MCF 10A (cell line): ENCODE measurements at regions not wholly inside any gene's neighbourhood (a gene's known extent, or its start where the extent isn't known, plus 50 kb on each side); places are given as distances from the start of the nearest gene placed in this dataset.

Source experiments
- BruUV-seq: library from RNA; stranded (reverse); fragments of 400-500 nt; replicated peaks from 2 replicates; lab custom pipeline; 2021; lab: Mats Ljungman, UMichigan
- CTCF ChIA-PET: fragments of 300-600 bp; sonication (Branson Sonifier 250); formaldehyde crosslinking; extraction: SDS; loops from one replicate; lab custom pipeline; 2021; ENCODE audit warnings: antibody characterized with exemption, inconsistent platforms; lab: Yijun Ruan, JAX
- POLR2A ChIA-PET: fragments of 300-600, 350-650 bp; sonication (Branson Sonifier 250); formaldehyde crosslinking; extraction: SDS; loops from one replicate; lab custom pipeline; 2020; ENCODE audit warnings: antibody characterized with exemption, inconsistent platforms; lab: Yijun Ruan, JAX
- DNase-seq: peaks from one replicate; pipeline ENCODE4 v3.0.0-alpha.2; 2018; ENCODE audit not compliant: unreplicated experiment
- H3K27ac Mint-ChIP-seq: one replicate; pipeline ENCODE4 v1.8.0; 2022; ENCODE audit warnings: mild to moderate bottlenecking, low read depth, mixed read lengths; ENCODE audit not compliant: unreplicated experiment
- H3K27me3 Mint-ChIP-seq: one replicate; pipeline ENCODE4 v1.8.0; 2022; ENCODE audit warnings: mixed read lengths; ENCODE audit not compliant: insufficient read depth, unreplicated experiment
- H3K36me3 Mint-ChIP-seq: one replicate; pipeline ENCODE4 v1.8.0; 2022; ENCODE audit warnings: mild to moderate bottlenecking, moderate library complexity, mixed read lengths; ENCODE audit not compliant: insufficient read depth, unreplicated experiment
- H3K4me1 Mint-ChIP-seq: one replicate; pipeline ENCODE4 v1.8.0; 2022; ENCODE audit warnings: mixed read lengths; ENCODE audit not compliant: insufficient read depth, unreplicated experiment
- H3K4me3 Mint-ChIP-seq: one replicate; pipeline ENCODE4 v1.8.0; 2022; ENCODE audit warnings: mild to moderate bottlenecking, moderate library complexity, mixed read lengths; ENCODE audit not compliant: unreplicated experiment
- H3K9me3 Mint-ChIP-seq: one replicate; pipeline ENCODE4 v1.8.0; 2022; ENCODE audit warnings: mixed read lengths; ENCODE audit not compliant: unreplicated experiment
- intact Hi-C: fragments of 100-400 bp; cut with micrococcal nuclease; formaldehyde crosslinking; loops from 2 replicates; pipeline ENCODE4 v1.14.1; 2022
- TF ChIP-seq, protein P1 (sequence below): fragments of 200-600 bp; IDR thresholded peaks from one replicate; pipeline ENCODE4 v1.8.0; 2022; ENCODE audit warnings: antibody characterized with exemption, mild to moderate bottlenecking; ENCODE audit not compliant: unreplicated experiment

DNA sequence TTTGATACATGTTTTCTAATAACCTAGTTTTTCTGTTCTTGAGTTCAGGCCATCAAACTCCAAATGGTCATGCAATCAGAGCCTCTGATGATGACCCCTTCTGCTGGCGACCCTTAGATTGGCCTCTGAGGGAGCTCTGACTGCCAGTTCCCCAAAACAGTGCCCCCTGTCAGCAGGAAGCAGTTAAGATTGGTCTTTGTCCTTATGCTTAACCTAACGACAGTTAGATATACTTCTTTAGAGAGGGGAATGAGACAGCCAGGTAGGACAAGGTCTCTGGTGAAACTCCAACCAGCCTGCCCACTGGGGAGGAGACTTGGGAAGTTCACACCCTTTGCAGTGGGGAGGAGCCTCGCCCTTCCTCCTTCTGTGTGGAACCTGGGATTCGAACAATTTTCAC is 390.4 kb upstream of the KIF2A start:
- TF ChIP-seq, protein P1, sequence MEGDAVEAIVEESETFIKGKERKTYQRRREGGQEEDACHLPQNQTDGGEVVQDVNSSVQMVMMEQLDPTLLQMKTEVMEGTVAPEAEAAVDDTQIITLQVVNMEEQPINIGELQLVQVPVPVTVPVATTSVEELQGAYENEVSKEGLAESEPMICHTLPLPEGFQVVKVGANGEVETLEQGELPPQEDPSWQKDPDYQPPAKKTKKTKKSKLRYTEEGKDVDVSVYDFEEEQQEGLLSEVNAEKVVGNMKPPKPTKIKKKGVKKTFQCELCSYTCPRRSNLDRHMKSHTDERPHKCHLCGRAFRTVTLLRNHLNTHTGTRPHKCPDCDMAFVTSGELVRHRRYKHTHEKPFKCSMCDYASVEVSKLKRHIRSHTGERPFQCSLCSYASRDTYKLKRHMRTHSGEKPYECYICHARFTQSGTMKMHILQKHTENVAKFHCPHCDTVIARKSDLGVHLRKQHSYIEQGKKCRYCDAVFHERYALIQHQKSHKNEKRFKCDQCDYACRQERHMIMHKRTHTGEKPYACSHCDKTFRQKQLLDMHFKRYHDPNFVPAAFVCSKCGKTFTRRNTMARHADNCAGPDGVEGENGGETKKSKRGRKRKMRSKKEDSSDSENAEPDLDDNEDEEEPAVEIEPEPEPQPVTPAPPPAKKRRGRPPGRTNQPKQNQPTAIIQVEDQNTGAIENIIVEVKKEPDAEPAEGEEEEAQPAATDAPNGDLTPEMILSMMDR, result no peak
- H3K27me3 Mint-ChIP-seq, result no peaks in the 10 kb centered on the region
- no peak overlapping the region for H3K4me3 Mint-ChIP-seq
- H3K9me3 Mint-ChIP-seq, result no peaks in the 10 kb centered on the region
- intact Hi-C loops, result no loop called here
- peaks cover 27% of the 10 kb centered on the region for H3K4me1 Mint-ChIP-seq
- CTCF ChIA-PET, result no interaction called here
- POLR2A ChIA-PET, result no interaction called here
- no peak overlapping the region for H3K27ac Mint-ChIP-seq
- BruUV-seq, result no TSS peak
- peaks cover 6% of the 10 kb centered on the region for H3K36me3 Mint-ChIP-seq
- DNase-seq, result no peak

DNA sequence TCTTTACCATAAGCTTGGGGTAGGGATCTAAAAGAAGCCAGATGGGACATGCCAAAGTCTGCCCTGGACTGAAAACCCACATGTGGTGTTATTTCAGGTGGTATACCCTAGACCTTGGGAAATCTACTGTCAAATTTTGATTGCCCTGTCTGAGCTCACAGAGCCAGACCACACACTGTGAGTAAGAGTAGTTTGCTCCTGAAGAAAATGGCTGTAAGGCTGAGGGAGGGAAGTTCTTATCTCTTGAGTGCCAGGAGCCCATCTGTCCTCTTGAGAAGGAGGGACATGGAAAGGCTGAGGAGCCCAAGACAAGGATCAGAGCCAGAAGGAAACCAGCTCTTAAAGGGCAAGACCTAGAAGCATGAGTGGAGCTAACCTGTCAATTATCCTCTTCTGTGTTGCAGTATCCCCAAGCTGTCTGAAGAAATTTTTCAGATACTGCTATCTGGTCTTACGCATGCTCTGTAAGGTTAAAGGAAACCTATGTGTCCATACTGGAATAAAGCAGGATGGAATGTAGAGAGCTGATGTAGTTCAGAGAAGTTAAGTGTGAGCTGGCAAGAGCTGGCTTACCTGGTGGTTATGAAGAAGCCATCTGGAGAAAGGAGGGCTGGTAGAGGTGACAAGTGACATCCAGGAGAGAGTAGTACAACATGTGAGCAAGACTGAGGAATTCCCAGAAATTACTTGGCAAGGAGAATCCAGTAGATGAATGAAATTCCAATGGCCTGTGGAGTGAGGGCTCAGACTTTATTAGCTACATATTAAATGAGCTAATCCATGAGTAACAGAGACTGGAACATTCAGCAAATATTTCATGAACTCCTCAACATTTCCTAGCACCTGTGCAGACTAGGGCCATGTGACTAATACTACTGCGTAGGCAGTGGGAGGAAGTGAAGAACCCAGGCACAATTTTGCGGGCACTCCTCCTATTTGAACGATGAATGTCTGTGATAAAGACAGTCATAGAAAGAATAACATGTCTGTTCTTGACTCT is 389.1 kb upstream of the KIF2A start:
- peak; percentile 81 for DNase-seq
- TF ChIP-seq, protein P1, result no peak
- Mint-ChIP-seq H3K27ac (peak overlapping the region; percentile 43), H3K27me3 (no peaks in the 10 kb centered on the region), H3K4me3 (peak overlapping the region; percentile 0), H3K36me3 (no peaks in the 10 kb centered on the region), H3K9me3 (no peaks in the 10 kb centered on the region), H3K4me1 (peaks cover 27% of the 10 kb centered on the region)
- intact Hi-C loops, result no loop called here
- BruUV-seq, result TSS peak; percentile 58
- CTCF ChIA-PET, result interaction anchor here (0.6 to 2.7 kb wide), 5 partner anchors 10 to 862 kb away, joined by 3 to 14 read pairs (median 3); no protein-coding TSS in a partner anchor
- POLR2A ChIA-PET, result interaction anchor here (0.6 to 2.6 kb wide), 12 partner anchors 10 to 978 kb away, joined by 3 to 16 read pairs (median 4); partner anchors contain the start of gene ZSWIM6

DNA sequence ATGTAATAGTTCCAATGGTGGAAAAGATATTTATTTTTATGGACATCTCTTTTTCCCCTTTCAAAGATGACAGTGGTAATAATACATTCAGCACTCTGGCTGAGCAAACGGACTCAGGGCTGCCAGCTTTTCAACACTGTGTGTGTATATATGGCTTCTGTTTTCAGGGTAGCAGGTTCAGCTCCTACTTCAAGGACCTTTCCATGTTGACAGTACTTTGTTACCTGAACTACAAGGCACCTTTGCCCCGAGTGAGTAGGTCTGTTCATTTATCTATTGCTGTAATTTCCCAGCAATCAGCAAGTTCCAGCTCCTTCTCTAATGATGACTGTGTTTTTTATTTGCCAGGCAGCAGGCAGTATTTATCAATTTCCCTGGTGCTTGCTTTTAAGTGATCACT is 387.4 kb upstream of the KIF2A start:
- no TSS peak for BruUV-seq
- intact Hi-C loops, result no loop called here
- CTCF ChIA-PET, result interaction anchor here (0.5 to 2.7 kb wide), 6 partner anchors 15 to 584 kb away, joined by 3 to 14 read pairs (median 3); no protein-coding TSS in a partner anchor

More for the DNA sequence above, 387.4 kb upstream of the KIF2A start:
- DNase-seq, result no peak
- H3K9me3 Mint-ChIP-seq, result no peaks in the 10 kb centered on the region
- H3K4me3 Mint-ChIP-seq, result no peak overlapping the region
- H3K27me3 Mint-ChIP-seq, result no peaks in the 10 kb centered on the region
- H3K4me1 Mint-ChIP-seq, result peaks cover 27% of the 10 kb centered on the region
- no peaks in the 10 kb centered on the region for H3K36me3 Mint-ChIP-seq
- TF ChIP-seq, protein P1, result no peak
- H3K27ac Mint-ChIP-seq, result peak overlapping the region; percentile 43
- POLR2A ChIA-PET, result interaction anchor here (1.3 to 2.6 kb wide), 4 partner anchors 8 to 972 kb away, joined by 4 to 16 read pairs (median 4); no protein-coding TSS in a partner anchor
